ENCODE measurements at regions not wholly inside any gene's neighbourhood (a gene's known extent, or its start where the extent isn't known, plus 50 kb on each side); places are given as distances from the start of the nearest gene placed in this dataset.

DNA sequence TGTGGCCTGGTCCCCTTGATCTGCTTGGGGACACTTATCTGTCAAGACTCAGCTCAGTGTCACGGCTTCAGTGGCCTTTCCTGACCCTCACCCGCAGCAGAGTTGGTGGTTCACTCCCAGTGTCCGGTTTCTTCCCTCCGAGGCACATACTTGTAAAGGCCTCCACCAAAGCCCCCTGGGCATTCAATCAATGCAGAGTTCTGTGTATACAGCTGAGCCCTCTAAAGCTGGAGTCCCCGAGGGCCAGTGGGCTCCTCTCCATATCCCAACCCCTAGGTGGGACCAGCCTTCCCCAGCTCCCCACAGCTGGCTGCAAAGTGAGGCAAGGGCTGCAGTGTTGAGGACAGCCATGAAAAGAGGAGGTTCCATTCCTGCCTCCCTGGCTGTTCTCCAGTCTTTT, 70.9 kb upstream of the RGMA start:
- TF ChIP-seq TAF1 (IDR thresholded peaks at IDR 0.05; ENCODE audit: borderline replicate concordance, low read depth, low read length) (no peak), POLR2A (IDR thresholded peaks at IDR 0.05; ENCODE audit: low read depth, low read length) (no peak), POLR2AphosphoS5 (IDR thresholded peaks at IDR 0.05; ENCODE audit: low read depth, low read length) (no peak)
